GM12874 (cell line): ENCODE measurements at regions not wholly inside any gene's neighbourhood (a gene's known extent, or its start where the extent isn't known, plus 50 kb on each side); places are given as distances from the start of the nearest gene placed in this dataset.

Experiments
- TF ChIP-seq, protein P1 (sequence below): IDR thresholded peaks from 2 replicates; pipeline ENCODE4 v1.5.1; 2011; ENCODE audit warnings: low read depth, mild to moderate bottlenecking, control low read depth, low read length, moderate library complexity; ENCODE audit not compliant: insufficient read depth

DNA sequence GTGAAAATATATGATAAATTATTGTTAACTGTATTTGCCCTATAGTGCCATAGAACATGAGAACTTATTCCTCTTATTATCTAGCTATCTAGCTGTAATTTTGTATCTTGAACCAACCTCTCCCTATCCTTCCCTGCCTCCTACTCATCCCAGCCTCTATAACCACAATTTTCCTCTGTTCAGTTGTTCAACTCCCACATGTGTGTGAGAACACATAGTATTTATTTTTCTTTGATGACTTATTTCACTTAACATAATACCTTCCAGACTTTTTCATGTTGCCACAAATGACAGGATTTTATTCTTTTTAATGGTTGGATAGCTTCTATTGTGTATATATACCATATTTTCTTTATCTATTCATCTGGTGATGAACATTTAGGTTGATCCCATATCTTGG is 85.4 kb upstream of the SUCLG2 start:
- TF ChIP-seq, protein P1, sequence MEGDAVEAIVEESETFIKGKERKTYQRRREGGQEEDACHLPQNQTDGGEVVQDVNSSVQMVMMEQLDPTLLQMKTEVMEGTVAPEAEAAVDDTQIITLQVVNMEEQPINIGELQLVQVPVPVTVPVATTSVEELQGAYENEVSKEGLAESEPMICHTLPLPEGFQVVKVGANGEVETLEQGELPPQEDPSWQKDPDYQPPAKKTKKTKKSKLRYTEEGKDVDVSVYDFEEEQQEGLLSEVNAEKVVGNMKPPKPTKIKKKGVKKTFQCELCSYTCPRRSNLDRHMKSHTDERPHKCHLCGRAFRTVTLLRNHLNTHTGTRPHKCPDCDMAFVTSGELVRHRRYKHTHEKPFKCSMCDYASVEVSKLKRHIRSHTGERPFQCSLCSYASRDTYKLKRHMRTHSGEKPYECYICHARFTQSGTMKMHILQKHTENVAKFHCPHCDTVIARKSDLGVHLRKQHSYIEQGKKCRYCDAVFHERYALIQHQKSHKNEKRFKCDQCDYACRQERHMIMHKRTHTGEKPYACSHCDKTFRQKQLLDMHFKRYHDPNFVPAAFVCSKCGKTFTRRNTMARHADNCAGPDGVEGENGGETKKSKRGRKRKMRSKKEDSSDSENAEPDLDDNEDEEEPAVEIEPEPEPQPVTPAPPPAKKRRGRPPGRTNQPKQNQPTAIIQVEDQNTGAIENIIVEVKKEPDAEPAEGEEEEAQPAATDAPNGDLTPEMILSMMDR: no peak

DNA sequence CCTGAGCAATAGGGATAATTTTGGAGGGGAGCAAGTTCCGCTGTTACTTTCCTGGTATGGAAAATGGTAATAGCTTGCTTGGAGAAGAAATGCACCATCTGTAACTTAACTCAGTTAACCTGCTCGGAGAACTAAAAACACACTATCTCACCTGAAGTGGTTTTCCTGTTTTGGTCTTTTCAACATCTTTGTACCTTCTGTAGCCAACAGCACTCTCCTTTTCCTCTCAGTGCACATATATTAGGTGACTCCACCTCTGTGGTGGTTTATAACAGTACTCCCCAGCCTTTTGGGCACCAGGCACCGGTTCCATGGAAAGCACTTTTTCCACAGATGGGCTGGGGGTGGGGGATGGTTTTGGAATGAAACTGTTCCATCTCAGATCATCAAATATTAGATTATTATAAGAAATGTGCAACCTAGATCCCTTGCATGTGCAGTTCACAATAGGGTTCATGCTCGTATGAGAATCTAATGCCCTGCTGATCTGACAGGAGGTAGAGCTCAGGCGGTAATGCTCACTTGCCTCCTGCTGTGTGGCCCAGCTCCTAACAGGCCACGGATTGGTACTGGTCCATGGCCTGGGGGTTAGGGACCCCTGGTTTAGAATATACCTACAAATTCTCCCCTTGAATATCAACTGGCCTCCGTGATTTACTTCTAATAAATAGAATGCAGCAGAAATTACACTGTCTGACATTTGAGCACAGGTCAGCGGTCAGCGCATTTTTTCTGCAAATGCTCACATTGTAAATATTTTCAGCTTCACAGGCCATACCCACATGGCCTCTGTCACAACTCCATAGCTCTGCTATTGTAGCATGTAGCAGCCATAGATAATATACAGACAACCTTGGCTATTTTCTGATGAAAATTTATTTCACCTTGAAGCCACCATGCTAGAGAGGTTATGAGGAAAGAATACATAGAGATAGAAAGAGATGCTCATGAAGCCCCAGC is 83.8 kb upstream of the SUCLG2 start:
- TF ChIP-seq, protein P1: no peak

DNA sequence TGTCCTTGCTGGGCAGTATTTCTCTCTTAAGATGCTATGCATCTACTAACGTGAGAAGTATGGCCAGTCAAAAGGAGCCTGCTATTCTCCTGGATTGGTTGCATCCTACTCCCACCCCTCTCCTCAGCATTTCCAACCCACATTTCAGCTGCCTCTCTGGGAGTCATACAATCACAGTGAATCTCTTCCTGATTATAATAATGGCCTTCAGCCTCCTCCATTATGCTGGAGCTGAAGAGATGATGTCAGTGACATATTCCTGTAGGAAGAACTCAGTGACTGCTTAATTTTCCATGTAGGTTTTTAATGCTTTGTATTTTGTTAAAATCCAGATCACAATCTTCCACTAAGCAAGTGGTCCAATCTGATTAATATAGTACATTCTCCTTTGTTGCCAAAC is 82.7 kb upstream of the SUCLG2 start:
- TF ChIP-seq, protein P1: no peak

DNA sequence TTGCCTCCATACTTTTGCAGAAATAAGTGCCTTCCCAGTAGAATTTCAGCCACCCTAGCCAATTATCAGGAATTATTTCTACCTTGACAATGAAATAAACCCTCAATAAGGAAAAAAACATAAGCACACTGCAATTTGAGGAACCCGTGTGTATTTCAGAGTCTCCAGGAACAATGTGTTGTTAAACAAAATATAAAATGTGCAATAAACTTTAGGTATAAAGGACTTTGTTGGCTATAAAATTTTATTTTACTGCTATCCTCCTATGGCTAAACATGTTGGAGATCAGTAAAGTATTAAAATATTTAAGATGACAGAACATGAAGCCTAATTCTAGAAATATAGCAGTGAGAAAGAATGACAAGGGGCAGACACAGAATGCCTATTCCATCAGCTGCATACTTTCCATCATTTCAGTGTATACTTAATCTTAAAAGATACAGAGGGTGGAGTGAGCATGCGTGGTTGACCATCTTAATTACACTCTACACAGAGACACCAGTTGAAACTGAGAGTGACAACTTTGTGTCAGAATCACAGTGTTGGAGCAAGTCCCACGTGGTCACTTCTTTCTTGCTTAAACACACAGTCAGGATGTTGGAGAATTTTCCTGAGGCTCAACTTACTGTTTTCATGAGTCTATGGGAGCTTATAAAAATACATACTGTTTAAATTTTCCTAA is 79.0 kb upstream of the SUCLG2 start:
- TF ChIP-seq, protein P1: no peak

DNA sequence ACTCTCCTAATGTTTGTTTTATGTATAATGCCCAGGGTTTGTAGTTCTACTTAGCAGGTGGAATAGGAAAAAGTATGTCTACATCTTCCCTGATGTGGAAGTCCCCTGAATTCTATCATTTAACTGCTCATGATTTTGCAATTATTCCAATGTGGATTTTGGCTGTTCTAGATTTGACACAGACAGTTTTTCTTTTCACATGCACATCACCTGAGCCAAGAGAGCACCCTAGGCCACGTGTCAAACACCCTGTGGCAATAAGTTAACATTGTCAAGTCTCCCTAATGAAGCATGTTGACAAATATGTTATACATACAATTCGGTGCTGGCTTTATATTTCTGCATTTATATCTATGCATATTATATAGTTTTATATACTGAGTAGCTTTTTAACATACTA is 70.0 kb upstream of the SUCLG2 start:
- TF ChIP-seq, protein P1: no peak

GRCh38 chr3:67723863-67724262 is 69.5 kb upstream of the SUCLG2 start:
- TF ChIP-seq, protein P1: no peak

DNA sequence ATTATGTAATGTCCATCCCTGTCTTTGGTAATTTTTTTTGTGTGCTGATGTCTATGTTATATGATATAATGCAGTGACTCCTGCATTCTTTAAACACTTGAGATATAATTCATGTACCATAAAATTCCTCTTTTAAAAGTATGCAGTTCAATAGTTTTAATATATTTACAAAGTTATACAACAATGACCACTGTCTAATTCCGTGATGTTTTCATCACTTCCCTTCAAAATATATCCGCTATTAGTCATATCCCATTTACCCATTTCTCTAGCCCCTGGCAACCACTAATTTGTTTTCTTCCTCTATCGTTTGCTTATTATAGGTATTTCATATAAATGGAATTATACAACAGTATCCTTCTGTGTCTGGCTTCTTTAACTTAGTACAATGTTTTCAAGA is 64.9 kb upstream of the SUCLG2 start:
- TF ChIP-seq, protein P1: no peak
